Fibroblast of lung (primary cell): ENCODE measurements at regions not wholly inside any gene's neighbourhood (a gene's known extent, or its start where the extent isn't known, plus 50 kb on each side); places are given as distances from the start of the nearest gene placed in this dataset.
"Not testable (repeated sequence)": the region's sequence is repeated elsewhere in the genome, so short reads cannot be mapped to it uniquely, and the experiment has no call there.

Source experiments
- DNase-seq, 2 donors: peaks; one replicate each; pipeline versions ENCODE4 v3.0.0 to v3.0.0-alpha.2; 2010; ENCODE audit warnings: low read depth in 2 of 2
- H2AFZ ChIP-seq: 2 replicates; pipeline ENCODE4 v1.5.1; 2012; ENCODE audit warnings: low read length, control low read depth, inconsistent platforms
- H3K27ac ChIP-seq: 2 replicates; pipeline ENCODE4 v1.5.1; 2011; ENCODE audit warnings: low read length, control low read depth; ENCODE audit not compliant: insufficient read depth
- H3K27me3 ChIP-seq: 2 replicates; pipeline ENCODE4 v1.5.1; 2011; ENCODE audit warnings: mild to moderate bottlenecking, low read length; ENCODE audit not compliant: control insufficient read depth, insufficient read depth
- H3K36me3 ChIP-seq: 2 replicates; pipeline ENCODE4 v1.5.1; 2011; ENCODE audit warnings: low read length; ENCODE audit not compliant: control insufficient read depth, insufficient read depth
- H3K4me1 ChIP-seq: 2 replicates; pipeline ENCODE4 v1.5.1; 2011; ENCODE audit warnings: low read length; ENCODE audit not compliant: control insufficient read depth, insufficient read depth; ENCODE audit errors: extremely low read depth
- H3K4me2 ChIP-seq: 2 replicates; pipeline ENCODE4 v1.5.1; 2011; ENCODE audit warnings: low read length, control low read depth; ENCODE audit not compliant: insufficient read depth; ENCODE audit errors: extremely low read depth
- H3K4me3 ChIP-seq, 4 experiments: fragments of 200-600 bp in 1 of 4; sonication (generic) in 1 of 4; replicated peaks in 1 of 4; 2 replicates each; pipeline ENCODE4 v1.5.1; 2011 to 2016; ENCODE audit warnings: low read length in 4 of 4, low read depth in 3 of 4, mild to moderate bottlenecking in 3 of 4, control low read depth in 2 of 4, inconsistent platforms in 1 of 4, mixed read lengths in 1 of 4; ENCODE audit not compliant: insufficient read depth in 1 of 4; ENCODE audit errors: control extremely low read depth in 1 of 4
- H3K79me2 ChIP-seq: 2 replicates; pipeline ENCODE4 v1.5.1; 2012; ENCODE audit warnings: mild to moderate bottlenecking, low read length, inconsistent platforms; ENCODE audit not compliant: control insufficient read depth, insufficient read depth
- H3K9ac ChIP-seq: 2 replicates; pipeline ENCODE4 v1.5.1; 2011; ENCODE audit warnings: mild to moderate bottlenecking, low read length, control low read depth; ENCODE audit not compliant: insufficient read depth
- H3K9me3 ChIP-seq: 2 replicates; pipeline ENCODE4 v1.5.1; 2012; ENCODE audit warnings: low read depth, low read length; ENCODE audit not compliant: control insufficient read depth, insufficient read depth
- H4K20me1 ChIP-seq: 2 replicates; pipeline ENCODE4 v1.5.1; 2011; ENCODE audit warnings: low read length; ENCODE audit not compliant: control insufficient read depth, insufficient read depth; ENCODE audit errors: extremely low read depth
- CTCF ChIP-seq, 2 donors: IDR thresholded peaks in 1 of 2; conservative IDR thresholded peaks in 1 of 2; 1 replicate in 1 of 2; 2 replicates in 1 of 2; pipeline ENCODE4 v1.5.1; 2011 to 2012; ENCODE audit warnings: low read length in 2 of 2, control low read depth in 1 of 2, inconsistent platforms in 1 of 2, low read depth in 1 of 2, mild to moderate bottlenecking in 1 of 2
- EZH2 ChIP-seq: IDR thresholded peaks from 2 replicates; pipeline ENCODE4 v1.5.1; 2012; ENCODE audit warnings: low read length, control low read depth, mild to moderate bottlenecking; ENCODE audit errors: missing control alignments

GRCh38 chrY:7326296-7327246 is 415.0 kb upstream of the AMELY start:
- H3K36me3 ChIP-seq = no peaks in the 10 kb centered on the region
- H2AFZ ChIP-seq = no peak overlapping the region
- no peaks in the 10 kb centered on the region for H3K4me1 ChIP-seq
- no peaks in the 10 kb centered on the region for H3K79me2 ChIP-seq
- H3K4me3 ChIP-seq = no peak overlapping the region
- no peak for DNase-seq
- H3K27ac ChIP-seq = no peak overlapping the region
- TF ChIP-seq EZH2 = no peak
- TF ChIP-seq CTCF (conservative IDR thresholded peaks at IDR 0.05 in 1 of 2, IDR thresholded peaks at IDR 0.05 in 1 of 2; ENCODE audit: low read depth in 1 of 2, low read length in 2 of 2) = no peak
- H3K27me3 ChIP-seq = no peaks in the 10 kb centered on the region
- H3K9me3 ChIP-seq = no peaks in the 10 kb centered on the region
- H3K9ac ChIP-seq = no peak overlapping the region
- no peaks in the 10 kb centered on the region for H4K20me1 ChIP-seq
- H3K4me2 ChIP-seq = no peak overlapping the region

GRCh38 chrY:7325531-7325930 is 414.0 kb upstream of the AMELY start:
- no peak for DNase-seq
- no peak overlapping the region for H3K27ac ChIP-seq

GRCh38 chrY:7320751-7321150 is 409.2 kb upstream of the AMELY start:
- H2AFZ ChIP-seq = no peak overlapping the region
- H3K27me3 ChIP-seq = no peaks in the 10 kb centered on the region
- H3K4me2 ChIP-seq = no peak overlapping the region
- H3K4me1 ChIP-seq = no peaks in the 10 kb centered on the region
- H3K9me3 ChIP-seq = no peaks in the 10 kb centered on the region
- H3K9ac ChIP-seq = no peak overlapping the region
- no peaks in the 10 kb centered on the region for H3K79me2 ChIP-seq
- H3K27ac ChIP-seq = no peak overlapping the region
- no peaks in the 10 kb centered on the region for H3K36me3 ChIP-seq
- DNase-seq = no peak
- TF ChIP-seq CTCF (conservative IDR thresholded peaks at IDR 0.05 in 1 of 2, IDR thresholded peaks at IDR 0.05 in 1 of 2; ENCODE audit: low read depth in 1 of 2, low read length in 2 of 2) = no peak
- TF ChIP-seq EZH2 = no peak
- no peaks in the 10 kb centered on the region for H4K20me1 ChIP-seq
- H3K4me3 ChIP-seq = no peak overlapping the region

More at GRCh38 chrY:7325531-7325930, 414.0 kb upstream of the AMELY start:
- H3K4me2 ChIP-seq = no peak overlapping the region
- TF ChIP-seq CTCF (conservative IDR thresholded peaks at IDR 0.05 in 1 of 2, IDR thresholded peaks at IDR 0.05 in 1 of 2; ENCODE audit: low read depth in 1 of 2, low read length in 2 of 2) (no peak), EZH2 (no peak)
- no peaks in the 10 kb centered on the region for H3K4me1 ChIP-seq
- H4K20me1 ChIP-seq = no peaks in the 10 kb centered on the region
- no peak overlapping the region for H3K4me3 ChIP-seq
- no peak overlapping the region for H3K9ac ChIP-seq
- H3K79me2 ChIP-seq = no peaks in the 10 kb centered on the region
- H3K36me3 ChIP-seq = no peaks in the 10 kb centered on the region
- H3K27me3 ChIP-seq = no peaks in the 10 kb centered on the region
- no peak overlapping the region for H2AFZ ChIP-seq
- H3K9me3 ChIP-seq = no peaks in the 10 kb centered on the region

- not testable (repeated sequence) for H3K4me1 ChIP-seq, H4K20me1 ChIP-seq, DNase-seq
Measured at GRCh38 chrY:7320171-7320570, 408.6 kb upstream of the AMELY start.

More at GRCh38 chrY:7320171-7320570, 408.6 kb upstream of the AMELY start:
- not testable (repeated sequence) for H3K27me3 ChIP-seq, H3K27ac ChIP-seq, H2AFZ ChIP-seq, H3K4me3 ChIP-seq, H3K79me2 ChIP-seq, H3K9me3 ChIP-seq, H3K4me2 ChIP-seq, H3K36me3 ChIP-seq, H3K9ac ChIP-seq
